ENCODE measurements at regions not wholly inside any gene's neighbourhood (a gene's known extent, or its start where the extent isn't known, plus 50 kb on each side); places are given as distances from the start of the nearest gene placed in this dataset.

- TF ChIP-seq RNF2 (IDR thresholded peaks at IDR 0.05; ENCODE audit: borderline replicate concordance, low read depth, low read length, missing control alignments, poor library complexity, severe bottlenecking) = no peak
- no peak for TF ChIP-seq KDM4A (IDR thresholded peaks at IDR 0.05; ENCODE audit: low read depth, low read length, severe bottlenecking)
Observed at GRCh38 chr4:110797486-110797885, 174.6 kb upstream of the PITX2 start (continued).
